Cerebellar nuclear complex (tissue), 1 donor: ENCODE measurements at regions not wholly inside any gene's neighbourhood (a gene's known extent, or its start where the extent isn't known, plus 50 kb on each side); places are given as distances from the start of the nearest gene placed in this dataset.

ENCODE experiments used
- DNase-seq, 2 experiments: peaks; one replicate each; lab custom pipeline; 2025; lab: John Stamatoyannopoulos, UW

- no peak for DNase-seq
These were observed 224.9 kb upstream of the ZNF717 start for GRCh38 chr3:76010252-76010651.

GRCh38 chr3:76011121-76011520 is 225.8 kb upstream of the ZNF717 start:
- no peak for DNase-seq

DNA sequence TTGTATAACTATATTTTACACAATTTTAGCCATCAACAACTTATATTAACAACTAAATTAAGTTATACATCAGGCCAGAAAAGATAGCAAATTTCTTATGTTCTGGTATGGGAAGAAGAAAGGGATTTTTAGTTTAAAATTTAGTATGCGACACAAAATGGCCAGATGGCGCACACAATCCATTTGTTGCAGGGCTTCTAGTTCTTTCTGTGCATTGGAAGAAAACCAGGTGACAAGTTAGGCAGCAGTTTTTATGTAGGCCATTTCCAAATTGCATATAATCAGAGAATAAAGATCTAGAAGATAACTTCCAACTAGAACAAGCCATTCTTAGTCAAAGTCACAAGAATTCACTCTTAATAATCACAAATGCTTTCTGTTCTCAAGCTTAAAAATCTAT is 230.1 kb upstream of the ZNF717 start:
- DNase-seq = no peak

GRCh38 chr3:76016111-76016510 is 230.8 kb upstream of the ZNF717 start:
- no peak for DNase-seq

GRCh38 chr3:76016769-76017439 is 231.6 kb upstream of the ZNF717 start:
- DNase-seq = no peak

DNA sequence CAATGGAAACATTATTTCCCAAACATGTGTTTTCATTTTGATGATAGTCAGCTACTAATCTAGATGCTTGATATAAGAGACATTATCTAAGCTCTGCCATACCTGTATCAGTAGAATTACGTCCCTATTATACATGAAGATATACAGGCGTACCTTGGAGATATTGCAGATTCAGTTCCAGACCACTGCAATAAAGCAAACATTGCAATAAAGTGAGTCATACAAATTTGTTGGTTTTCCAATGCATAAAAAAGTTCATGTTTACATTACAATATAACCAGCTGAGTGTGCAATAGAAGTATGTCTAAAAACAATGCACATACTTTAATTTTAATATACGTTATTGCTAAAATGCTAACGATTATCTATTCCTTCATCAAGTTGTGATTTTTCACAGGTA is 236.0 kb upstream of the ZNF717 start:
- no peak for DNase-seq

GRCh38 chr3:76024640-76025039 is 239.3 kb upstream of the ZNF717 start:
- no peak for DNase-seq

DNA sequence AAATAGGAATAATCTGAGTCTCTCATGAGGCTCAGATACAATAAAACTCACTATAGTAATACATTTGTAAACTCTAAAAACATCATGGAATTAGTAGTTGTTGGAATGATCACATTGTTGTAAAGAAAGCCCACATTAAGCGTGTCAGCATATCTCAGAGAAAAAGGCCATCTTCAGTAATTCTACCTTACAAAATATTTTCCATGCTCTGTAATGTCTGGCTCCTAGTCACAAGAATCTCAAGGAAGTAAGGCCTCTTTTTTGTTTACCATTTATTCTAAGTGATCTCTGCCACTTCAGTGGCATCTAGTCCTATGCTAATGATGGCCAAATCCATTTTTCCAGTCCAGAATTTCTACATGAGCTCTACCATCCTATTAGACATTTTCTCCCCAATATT is 240.2 kb upstream of the ZNF717 start:
- DNase-seq = no peak

- DNase-seq = no peak
These were observed 241.0 kb upstream of the ZNF717 start for GRCh38 chr3:76026379-76026778.

DNA sequence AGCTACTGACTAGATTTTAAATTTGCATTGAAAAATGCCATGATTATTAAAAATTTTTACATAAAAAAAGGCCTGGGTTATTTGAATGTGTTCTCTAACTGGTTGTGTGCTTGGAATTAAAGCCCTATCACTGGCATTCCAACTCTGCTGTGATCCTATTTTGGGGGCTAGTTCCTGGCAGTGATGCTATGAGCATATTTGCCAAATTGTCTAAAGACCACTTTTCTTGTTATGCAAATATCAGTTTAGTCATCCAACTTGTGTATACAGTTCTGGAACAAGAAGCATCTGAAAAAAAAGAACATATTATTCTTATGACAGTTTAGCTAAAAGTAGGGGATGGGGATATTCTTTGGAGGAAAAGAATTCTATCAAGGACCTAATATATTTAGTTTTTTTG is 243.4 kb upstream of the ZNF717 start:
- DNase-seq = no peak

DNA sequence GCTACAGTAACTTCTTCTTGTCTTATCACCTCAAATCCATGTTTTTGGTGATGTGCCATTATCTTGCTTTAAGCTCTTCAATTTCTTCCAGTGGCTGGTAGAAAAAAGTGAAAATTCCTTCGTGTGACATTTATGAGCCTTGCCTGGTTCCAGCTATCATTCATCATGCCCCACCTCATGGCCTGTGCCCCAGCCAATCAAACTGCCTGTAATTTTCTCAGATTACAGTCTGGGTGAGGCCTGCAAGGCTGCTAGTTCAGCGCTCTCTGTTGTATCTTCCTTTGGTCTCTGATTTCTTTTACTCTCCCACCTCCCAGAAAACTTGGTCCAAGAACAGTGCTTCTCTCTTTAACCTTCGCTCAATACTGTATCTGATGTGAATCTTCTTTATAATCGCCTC is 249.3 kb upstream of the ZNF717 start:
- no peak for DNase-seq

GRCh38 chr3:76035117-76035516 is 249.8 kb upstream of the ZNF717 start:
- no peak for DNase-seq

- DNase-seq = no peak
These were observed 253.6 kb upstream of the ZNF717 start for GRCh38 chr3:76038949-76039348.

- no peak for DNase-seq
These were observed 254.1 kb upstream of the ZNF717 start for GRCh38 chr3:76039431-76039830.

DNA sequence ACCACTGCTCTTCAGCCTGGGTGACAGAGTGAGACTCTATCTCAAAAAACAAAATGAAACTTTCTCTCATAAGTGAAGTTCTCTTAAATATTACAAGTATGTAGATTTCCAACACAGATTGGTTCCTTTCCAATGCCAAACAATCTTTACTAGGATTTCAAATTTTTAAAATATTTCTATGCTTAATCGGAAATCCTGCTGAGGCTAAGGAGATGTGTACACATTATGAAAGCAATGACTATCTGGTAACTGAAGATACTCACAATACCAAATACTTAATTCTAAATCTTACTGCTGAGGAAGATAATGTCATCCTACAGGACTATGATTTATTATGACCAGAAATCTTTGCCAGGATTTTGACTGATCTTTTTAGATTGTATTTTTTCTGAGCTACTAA is 255.6 kb upstream of the ZNF717 start:
- DNase-seq = no peak

DNA sequence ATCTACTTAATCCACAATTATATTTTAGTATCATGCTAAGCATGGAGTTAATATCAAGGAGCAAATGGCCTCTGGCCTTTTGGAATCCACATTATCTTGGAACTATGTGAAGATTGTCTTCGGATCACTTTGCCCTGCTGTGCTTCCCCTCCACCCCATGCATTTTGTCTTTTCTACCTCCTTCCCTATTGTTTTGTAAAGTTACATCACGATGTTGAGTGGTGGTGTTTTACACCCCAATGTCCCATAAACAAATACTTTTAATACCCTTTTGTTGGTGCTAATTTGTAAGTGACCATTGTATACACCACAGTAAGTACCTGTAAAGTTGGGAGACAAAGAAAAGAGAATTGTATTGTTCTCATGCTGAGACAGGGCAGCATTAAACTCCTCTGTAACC is 258.4 kb upstream of the ZNF717 start:
- DNase-seq = no peak

DNA sequence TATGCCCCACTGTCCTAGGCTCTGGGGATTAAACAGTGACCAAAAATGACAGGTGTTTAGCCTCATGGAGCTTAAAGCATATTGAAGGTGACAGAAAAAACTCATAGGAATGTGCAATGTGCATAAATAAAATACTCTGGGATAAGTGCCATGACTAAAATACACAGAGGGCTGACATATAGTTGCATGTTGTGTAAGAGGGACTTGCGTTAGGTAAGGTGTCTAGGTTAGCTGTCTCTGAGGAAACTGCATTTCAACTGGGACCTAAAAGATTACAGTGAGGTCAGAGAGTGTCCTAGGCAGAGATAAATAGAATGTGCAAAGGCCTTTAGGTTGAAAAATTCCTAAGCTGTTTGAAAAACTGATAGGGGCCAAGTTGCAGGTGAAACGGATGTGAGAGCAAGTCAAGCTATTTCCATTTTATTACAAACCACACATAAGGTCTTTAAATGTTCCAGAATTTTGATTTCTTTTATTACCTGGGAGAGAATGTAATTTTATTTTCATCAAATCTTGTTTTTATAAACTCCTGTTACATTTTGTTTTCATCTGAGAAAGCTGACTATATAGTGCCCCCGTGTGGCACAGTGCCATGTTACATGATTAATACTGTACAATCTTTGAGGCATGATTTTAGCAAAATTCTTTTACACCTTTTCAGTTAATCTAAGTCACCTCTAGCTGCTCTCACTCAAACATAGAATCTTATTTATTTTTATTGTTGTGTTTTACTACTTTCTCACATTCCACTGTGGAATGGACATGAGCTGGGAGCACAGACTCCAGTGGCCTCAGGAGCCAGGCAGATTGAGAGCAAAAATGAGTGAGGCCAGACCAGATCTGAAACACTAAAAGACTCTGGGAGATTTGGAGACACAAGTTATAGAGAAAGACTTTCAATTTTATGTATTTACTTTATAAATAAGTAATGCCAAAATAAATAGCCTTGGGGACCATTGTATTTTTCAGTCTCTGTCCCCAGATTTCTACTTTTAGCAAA is 259.6 kb upstream of the ZNF717 start:
- DNase-seq = no peak

DNA sequence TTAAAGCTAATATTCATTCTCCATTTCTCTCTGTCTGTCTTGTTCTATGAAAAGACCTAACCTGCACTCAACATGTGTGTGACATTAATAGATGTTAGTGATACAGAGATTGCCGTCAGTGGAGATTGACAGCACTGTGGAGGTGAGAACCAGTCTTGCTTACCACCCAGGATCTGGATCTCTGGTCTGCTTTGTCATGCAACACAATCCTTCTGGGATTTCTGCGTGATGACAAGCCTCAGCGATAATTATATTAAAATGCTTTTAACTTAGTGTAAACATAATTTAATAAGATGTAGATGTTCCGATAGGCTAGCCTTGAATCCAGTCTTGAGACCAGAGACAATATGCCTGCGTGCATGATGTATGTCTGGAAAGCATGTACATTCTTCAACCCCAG is 262.0 kb upstream of the ZNF717 start:
- DNase-seq = no peak

- no peak for DNase-seq
These were observed 264.4 kb upstream of the ZNF717 start for GRCh38 chr3:76049776-76050175.

- DNase-seq = no peak
These were observed 265.8 kb upstream of the ZNF717 start for GRCh38 chr3:76051145-76051544.

DNA sequence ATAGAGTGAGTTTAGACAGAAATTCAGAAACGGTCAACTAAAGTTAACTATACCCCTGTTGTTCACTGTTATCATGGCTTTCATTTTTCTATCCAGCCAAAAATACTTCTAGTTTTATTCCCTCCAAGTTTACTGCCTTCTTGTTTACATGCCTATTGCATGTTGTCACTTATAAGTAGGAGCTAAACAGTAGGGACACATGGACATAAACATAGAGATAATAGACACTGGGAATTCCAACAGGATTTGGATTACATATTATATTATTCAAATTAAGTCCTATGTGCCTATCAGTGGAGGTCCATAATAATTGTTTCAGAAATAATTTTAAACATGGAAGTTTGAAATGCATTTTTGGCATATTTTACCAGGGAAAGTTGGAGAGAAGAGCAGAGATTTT is 269.1 kb upstream of the ZNF717 start:
- DNase-seq = no peak

DNA sequence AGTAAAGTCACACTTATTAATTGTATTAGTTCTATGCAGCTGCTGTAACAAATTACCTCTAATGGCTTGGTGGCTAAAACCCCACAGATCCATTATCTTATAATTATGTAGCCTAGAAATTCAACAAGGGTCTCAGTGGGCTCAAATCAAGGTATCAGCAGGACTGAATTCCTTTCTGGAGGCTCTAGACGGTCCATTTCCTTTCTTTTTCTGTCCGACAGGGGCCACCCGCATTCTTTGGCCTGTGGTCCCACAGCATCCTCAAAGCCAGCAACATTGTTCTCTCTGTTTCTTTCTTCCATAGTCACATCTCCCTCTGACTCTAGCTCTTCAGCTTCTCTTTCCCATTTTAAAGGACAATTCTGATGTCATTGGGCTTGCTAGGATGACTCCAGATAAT is 276.3 kb upstream of the ZNF717 start:
- DNase-seq = no peak

- no peak for DNase-seq
These were observed 277.7 kb upstream of the ZNF717 start for GRCh38 chr3:76063019-76063418.
